Stimulated activated CD4-positive, alpha-beta T cell treated with anti-CD3 and anti-CD28 coated beads, Interleukin-4, amount 100 ng/mL, for 48 hours (primary cell): ENCODE measurements at regions not wholly inside any gene's neighbourhood (a gene's known extent, or its start where the extent isn't known, plus 50 kb on each side); places are given as distances from the start of the nearest gene placed in this dataset.
"Not testable (repeated sequence)": the region's sequence is repeated elsewhere in the genome, so short reads cannot be mapped to it uniquely, and the experiment has no call there.

Source experiments
- DNase-seq, 2 donors: peaks; one replicate each; pipeline ENCODE4 v3.0.0-alpha.2; 2020; ENCODE audit warnings: low read depth in 2 of 2

GRCh38 chr14:76264384-76264783, 111.6 kb upstream of the ESRRB start:
- no peak for DNase-seq

- DNase-seq: peak in 1 of 2 donors; percentile 7
Observed at GRCh38 chr14:76267322-76268046, 108.5 kb upstream of the ESRRB start.

- DNase-seq: no peak
Observed at GRCh38 chr14:76268047-76268431, 107.9 kb upstream of the ESRRB start.

- no peak for DNase-seq
Observed at GRCh38 chr14:76268700-76269099, 107.2 kb upstream of the ESRRB start.

GRCh38 chr14:76271041-76271755, 104.7 kb upstream of the ESRRB start:
- no peak for DNase-seq

GRCh38 chr14:76272349-76272748, 103.6 kb upstream of the ESRRB start:
- DNase-seq: no peak

- DNase-seq: no peak
Observed at GRCh38 chr14:76272774-76273173, 103.2 kb upstream of the ESRRB start.

GRCh38 chr14:76273346-76273745, 102.6 kb upstream of the ESRRB start:
- DNase-seq: no peak

GRCh38 chr14:76274324-76274723, 101.6 kb upstream of the ESRRB start:
- DNase-seq: no peak

- no peak for DNase-seq
Observed at GRCh38 chr14:76277586-76278130, 98.3 kb upstream of the ESRRB start.

- DNase-seq: no peak
Observed at GRCh38 chr14:76280221-76280620, 95.7 kb upstream of the ESRRB start.

GRCh38 chr14:76282581-76282980, 93.4 kb upstream of the ESRRB start:
- no peak for DNase-seq

- DNase-seq: no peak
Observed at GRCh38 chr14:76287063-76287462, 88.9 kb upstream of the ESRRB start.

GRCh38 chr14:76289276-76289675, 86.7 kb upstream of the ESRRB start:
- DNase-seq: no peak

GRCh38 chr14:76292561-76292960, 83.4 kb upstream of the ESRRB start:
- no peak for DNase-seq

GRCh38 chr14:76293221-76293620, 82.7 kb upstream of the ESRRB start:
- no peak for DNase-seq

GRCh38 chr14:76293923-76294322, 82.0 kb upstream of the ESRRB start:
- no peak for DNase-seq

- no peak for DNase-seq
Observed at GRCh38 chr14:76294876-76295275, 81.1 kb upstream of the ESRRB start.

GRCh38 chr14:76298896-76299295, 77.0 kb upstream of the ESRRB start:
- no peak for DNase-seq

GRCh38 chr14:76303188-76303587, 72.7 kb upstream of the ESRRB start:
- not testable (repeated sequence) for DNase-seq

GRCh38 chr14:76304536-76305267, 71.2 kb upstream of the ESRRB start:
- DNase-seq: no peak

- no peak for DNase-seq
Observed at GRCh38 chr14:76305268-76305826, 70.6 kb upstream of the ESRRB start.
